ENCODE measurements at regions not wholly inside any gene's neighbourhood (a gene's known extent, or its start where the extent isn't known, plus 50 kb on each side); places are given as distances from the start of the nearest gene placed in this dataset.

DNA sequence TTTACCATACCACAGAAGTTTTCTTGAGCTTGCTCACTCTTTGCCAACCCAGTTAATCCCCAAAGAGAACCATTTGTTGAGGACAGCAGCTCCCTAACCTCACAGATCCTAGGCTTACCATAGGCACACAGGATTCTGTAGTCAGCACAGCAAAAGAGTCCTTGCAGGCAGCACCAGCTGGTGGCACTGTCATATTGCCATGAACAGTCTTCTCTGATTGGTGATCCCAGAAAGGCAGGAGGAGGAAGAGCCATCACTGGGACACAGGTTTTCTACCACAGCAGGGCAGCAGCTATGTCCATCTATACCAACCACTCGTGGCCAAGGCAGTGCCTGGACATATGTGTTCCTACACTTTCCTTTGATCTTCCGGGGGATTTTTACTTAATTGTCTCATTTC, 297.1 kb upstream of the CD180 start:
- peak; percentile 46 to 54 for DNase-seq

DNA sequence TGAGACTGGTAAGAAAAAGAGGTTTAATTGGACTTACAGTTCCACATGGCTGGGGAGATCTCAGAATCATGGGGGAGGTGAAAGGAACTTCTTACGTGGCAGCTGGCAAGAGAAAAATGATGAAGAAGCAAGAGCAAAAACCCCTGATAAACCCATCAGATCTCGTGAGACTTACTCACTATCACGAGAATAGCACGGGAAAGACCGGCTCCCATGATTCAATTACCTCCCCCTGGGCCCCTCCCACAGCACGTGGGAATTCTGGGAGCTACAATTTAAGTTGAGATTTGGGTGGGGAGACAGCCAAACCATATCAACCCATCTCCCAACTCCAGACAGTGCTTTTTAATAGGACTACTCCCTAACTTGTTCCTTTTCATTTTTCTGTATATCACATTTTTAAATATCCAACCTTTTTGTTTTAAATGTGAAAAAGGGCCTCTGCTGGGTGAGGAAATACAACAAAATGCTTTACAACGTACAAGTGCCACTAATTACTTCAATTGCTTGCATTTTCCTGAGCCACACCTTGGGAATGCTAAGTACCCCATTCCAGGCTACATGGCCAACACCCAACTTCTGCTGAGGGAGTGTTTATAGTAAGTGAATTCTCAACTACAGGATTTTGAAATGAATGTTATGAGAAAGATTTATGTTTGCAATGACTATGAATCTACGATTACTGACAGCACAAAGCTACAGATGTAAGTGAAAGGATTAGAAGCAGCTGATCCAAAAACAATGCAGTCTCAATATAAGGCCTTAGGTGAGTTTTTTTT, 294.1 kb upstream of the CD180 start:
- DNase-seq = no peak

DNA sequence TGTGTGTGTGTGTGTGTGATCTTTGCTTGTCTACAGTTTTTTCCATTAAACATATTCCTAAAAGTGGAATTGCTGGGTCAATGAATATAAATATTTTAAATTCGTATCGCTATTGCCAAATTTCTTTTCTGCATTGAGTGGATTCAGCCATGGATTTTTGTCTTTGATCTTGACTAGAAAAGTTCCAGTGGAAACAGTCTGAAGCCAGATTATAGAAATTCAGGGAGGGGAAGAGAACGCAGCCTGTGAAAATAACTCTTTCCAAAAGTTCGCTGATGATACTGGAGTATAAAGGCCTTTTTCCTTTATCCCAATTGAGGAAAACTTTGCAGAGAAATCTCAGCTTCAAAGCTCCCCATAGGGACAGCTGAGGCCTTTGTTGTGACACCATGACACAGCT, 292.3 kb upstream of the CD180 start:
- DNase-seq = no peak

DNA sequence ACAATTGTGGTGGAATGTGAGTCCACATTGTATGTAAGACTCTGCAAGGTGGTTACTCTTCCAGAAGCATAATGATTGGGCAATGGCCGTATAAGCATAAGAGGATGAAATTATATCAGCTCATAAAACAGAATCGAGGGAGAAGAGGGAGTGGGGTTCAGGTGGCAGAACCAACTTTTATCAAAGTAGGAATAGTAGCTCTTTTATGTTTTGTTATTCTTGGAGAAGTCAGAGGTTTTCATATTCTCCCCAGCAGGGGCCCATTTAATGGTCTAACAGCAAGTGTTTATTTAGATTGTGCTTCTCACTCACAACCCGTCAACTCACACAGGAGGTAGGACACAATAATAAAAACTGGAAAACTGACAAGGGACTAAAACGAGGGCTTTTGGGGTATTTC, 291.3 kb upstream of the CD180 start:
- no peak for DNase-seq

DNA sequence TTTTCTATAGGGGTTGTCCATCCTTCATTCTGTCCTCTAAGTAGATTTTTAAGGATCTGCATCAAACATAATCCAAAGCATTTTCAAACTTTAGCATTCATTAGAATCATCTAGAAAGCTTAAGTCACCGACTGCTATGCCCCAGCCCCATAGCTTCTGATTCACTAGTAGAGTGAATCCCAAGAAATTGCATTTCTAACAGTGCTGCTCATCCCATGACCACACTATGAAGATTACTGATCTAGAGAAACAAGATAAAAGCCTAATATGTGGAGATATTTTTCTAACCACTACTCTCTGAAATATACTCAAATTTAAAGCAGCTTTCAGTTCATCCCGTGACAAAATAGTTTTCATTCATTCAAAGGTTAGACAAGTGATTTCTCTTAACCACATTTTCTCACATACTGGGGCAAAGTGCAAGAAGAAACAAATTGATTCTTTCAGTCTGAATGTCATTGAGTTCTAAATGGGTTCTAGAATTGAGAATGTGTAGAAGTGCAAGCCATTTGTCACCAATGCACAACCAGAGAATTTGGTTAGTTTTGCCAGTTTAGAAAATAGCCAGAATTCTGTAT, 286.9 kb upstream of the CD180 start:
- DNase-seq = no peak

DNA sequence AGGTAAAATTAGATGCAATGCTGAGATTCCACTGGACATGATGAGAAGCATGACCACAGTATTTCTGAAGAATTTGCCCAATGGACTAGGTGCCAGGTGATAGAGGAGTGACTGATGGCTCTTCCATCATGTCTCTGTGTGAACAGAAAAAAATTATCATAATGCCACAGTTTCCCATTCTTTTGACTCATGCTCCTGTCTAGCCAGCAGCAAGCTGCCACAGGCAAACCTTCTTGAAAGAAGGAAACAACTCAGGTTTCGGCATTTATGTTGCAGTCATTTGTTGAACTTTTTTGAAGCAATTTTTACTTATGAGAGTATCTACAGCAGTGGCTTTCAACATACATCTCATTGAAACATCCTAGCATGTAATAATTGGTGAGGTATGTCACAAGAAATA, 284.8 kb upstream of the CD180 start:
- no peak for DNase-seq

DNA sequence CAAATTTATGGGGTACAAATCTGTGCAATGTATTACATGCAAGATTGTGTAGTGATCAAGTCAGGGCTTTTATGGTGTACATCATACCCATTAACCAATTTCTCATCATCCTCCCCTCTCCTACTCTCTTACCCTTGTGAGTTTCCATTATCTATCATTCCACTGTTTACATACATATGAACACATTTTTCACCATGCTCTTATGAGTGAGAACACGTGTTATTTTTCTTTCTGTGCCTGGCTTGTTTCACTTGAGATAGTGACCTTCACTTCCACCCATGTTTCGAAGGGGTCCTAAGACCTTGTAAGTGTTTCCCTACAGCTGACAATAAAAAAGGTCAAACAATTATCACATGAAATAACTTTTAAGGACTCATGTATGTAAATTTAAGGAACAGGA, 281.7 kb upstream of the CD180 start:
- no peak for DNase-seq

DNA sequence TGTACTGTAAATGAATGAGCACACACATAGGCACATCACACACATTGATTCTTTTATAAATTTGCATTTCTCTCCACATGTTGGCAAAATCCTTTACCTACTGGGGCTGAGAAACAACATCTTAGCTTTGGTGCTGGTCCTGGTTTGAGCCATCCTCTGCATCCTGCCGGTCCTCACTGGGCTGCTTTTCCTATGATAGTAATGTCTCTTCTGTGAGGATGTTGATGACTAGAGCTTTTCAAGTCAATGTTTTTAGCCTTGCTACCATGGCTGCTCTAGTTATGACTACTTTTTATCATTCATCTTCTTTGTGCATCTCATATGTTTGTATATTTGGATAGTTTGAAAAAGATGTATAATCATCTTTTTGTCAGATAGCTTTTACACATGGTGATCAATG, 280.4 kb upstream of the CD180 start:
- DNase-seq = no peak

DNA sequence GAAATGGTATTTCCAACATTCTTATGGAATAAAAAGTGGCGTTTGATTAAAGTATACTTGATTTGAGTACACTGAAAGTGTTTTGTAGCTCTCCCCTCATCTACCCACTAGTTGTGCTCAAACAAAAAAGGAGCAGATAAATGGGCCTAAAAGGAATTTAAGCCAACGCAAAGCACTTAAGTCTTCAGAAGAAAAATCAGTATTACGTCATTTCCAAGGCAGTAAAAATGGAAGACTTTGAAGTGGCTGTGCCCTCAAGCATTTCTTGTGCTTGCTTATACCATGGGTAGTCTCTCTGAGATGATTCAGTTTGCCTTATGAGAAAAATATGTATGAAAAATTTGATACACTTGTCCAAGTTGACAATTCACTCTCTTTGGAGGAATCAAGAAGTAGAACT, 279.9 kb upstream of the CD180 start:
- no peak for DNase-seq

DNA sequence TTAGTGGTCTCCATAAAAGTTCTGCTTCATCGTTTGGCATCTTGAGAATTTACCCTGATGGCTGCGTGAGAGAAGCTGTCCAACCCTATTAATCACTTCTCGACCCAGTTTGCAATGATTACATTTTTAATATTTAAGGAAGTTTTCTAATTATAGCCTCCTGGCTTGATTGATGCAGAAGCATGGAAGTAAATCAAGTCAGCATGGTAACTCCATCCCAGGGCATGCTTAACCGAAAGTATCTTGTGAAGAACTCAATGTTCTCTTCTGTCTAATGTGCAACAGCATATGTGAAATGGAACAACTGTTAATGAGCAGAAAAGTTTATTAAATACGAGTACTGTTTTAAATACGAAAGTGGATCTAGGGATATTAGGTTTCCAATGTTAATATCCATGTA, 278.9 kb upstream of the CD180 start:
- no peak for DNase-seq

DNA sequence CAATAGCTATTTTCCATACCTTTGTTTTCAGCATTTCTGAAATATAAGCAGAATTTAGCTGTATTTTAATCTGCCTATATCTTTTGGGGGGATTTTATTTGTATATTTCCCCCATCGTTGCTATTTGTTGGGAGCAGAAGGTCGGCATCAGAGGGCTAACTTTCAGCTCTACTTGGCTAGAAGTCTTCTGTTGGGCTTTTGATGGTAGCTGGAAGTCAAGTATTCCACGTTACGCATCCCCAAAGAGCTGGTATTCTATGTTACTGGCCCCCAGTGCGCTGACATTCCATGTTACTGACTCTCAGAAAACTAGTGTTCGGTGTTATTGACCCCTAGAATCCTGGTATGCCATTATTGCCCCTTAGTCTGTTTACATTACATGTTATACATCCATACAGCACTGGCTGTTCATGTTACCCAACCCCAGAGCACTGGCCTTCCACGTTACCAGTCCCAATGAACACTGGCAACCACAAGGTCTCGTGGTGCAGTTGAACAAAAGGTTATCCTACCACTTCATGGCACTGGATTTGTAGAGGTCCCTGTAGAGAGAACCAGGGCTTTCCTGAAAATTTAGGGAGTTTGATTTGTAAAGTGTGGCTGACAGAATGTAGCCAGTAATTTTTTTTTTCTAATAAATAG, 278.1 kb upstream of the CD180 start:
- DNase-seq = no peak

DNA sequence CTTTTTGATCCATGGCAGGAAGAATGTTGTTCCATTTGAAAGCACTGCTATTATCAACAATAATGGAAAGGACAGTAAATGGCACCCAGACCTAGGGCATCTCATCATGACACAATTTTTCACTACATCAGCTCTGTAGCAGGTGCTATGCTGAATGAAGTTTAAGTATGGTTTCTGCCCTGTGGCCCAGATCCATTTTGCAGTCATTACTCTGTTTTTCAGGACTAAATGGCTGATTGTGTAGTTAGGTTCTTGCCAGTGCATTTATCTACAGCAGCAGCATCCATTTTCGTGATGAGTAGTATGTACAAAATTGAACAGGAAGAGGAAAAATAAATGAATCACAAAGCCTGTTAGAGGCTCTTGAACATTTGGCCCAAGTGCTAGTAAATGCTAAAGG, 270.5 kb upstream of the CD180 start:
- no peak for DNase-seq

DNA sequence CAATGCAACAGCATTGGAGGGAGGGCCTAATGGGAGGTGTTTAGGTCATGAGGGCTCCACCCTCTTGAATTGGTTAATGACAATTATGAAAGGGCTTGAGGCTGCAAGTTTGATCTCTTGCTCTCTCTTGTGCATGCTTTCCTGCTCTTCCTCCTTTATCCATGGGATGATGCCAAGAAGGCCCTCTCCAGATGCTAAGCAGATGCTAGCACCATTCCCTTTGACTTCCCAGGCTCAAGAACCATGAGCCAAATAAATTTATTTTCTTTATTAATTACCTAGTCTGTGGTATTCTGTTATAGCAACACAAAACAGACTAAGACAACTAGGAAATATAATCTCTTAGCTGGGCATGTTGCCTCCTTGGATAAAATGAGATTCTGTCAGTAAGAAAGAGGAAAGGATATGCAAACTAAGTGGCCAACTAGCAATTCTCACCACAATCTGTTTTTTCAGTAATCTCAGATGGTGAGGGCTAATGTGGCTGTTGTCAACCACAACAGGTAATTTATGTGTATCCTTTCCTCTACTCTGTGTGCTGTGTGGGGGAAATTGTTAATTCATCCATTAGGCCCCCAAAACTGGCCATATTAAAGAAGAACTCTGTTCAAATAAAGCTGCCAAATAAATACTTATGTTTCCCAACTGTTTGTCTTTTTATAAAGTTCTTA, 269.1 kb upstream of the CD180 start:
- no peak for DNase-seq

DNA sequence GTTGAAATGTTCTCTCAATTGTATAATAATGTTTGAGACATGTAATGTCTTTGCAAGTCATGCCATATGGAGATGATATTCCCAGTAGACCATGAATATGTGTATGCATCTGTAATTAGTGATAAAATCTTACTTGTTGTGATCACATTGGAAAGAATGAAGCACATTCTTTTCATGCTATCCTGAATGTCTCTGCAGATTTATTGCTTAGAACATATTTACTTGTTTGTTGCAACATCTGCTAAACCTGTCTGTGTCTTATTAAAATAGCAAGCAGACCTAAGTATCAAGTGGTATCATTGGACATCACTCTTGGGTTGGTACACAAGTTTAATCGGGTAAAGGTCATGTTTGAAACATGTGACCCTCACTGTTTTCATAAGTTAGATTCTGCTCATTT, 265.5 kb upstream of the CD180 start:
- no peak for DNase-seq

DNA sequence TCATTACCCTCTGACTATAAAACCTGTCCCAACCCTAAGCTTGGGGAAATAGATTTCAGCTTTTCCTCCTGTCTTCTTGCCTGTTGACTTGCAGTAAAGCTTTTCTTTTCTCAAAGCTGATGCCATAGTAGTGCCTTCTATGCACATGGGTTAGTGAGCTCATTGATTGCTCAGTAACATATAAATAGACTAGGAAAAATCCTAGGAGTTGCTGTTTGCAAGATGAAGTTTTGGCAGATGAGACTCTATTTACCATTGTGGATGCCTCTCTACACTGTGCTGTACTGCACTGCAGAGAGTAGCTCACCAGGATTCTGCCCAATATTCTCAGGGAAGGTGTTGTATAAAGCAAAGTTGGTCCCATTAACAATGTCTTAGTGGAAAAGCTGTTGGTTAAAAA, 262.7 kb upstream of the CD180 start:
- no peak for DNase-seq

DNA sequence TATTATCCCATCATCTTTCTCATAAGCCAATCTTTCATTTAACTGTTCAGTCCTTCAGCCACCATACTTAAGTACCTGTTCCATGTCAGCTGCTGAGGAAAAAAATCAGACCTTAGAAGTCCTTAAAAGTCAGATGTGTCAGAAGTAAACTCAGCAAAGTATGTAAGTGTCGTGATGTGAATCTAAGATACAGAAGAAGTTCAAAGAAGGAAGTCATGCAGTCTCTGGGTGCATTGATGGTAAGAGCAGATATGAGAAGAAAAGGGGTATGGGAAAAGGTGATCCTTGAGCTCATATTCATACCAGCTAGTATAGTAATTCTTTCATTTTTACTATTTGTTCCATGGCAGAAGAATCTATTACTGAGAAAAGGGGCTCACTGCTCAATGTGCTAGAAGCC, 259.4 kb upstream of the CD180 start:
- DNase-seq = no peak

DNA sequence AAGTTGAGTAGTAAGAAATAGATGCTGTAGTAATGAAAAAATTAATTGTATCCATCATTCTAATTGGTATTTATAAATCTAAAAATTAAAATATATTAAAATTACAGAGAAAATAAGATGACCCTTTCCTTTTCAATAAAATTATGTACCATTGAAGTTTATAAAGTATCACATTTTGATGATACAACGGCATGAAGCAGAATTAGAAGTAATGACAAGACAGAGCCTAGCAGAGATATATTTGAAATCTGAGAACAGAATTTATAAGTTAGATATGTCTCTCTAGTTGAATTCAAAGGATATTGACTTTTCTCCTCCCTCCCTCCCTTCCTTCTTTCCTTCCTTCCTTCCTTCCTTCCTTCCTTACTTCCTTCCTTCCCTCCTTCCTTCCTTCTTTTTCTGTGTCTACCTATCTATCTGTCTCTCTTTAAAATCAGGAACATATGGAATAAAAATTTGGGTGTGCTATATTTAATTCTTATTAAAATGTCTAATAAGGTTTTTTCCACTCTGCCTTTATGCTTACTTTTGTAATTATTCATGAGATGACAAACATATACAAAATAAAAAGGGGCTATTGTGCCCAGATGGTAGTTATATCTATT, 258.5 kb upstream of the CD180 start:
- no peak for DNase-seq

DNA sequence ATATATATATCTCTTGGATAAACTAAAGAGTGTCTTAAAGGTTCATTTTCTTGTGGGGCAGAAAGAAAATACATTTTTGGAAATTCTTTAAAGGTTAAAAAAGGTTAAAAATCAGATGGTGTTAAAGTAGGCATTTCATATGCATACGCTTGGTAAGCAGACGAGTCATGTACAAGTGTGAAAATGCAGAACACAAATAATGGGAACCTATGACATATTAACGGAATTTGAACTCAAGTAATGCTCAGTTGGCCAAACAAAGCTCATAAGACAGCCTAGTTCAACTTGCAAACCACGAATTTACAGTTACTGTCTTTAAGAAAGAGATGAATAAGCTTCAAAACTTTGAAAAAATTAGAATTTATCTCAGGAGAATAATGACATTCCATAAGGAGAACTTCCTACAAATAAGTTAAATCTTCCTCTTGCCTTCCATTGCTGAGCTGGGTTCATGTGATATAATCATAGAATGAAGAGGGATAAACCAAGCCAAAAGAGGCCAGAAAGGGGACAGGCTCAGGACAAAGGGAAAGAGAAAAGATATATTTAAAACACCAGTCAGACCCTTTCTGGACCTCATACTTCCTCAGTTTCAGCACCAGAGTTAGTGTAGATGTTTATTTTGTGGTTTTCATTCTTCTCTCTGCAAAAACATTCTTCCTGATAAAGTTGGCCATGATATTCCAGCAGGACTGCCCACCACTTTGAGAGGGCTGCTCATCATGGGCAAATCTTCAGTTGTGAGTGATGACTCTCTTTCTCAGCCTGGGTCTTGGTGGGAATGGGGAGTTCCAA, 256.7 kb upstream of the CD180 start:
- DNase-seq = no peak

DNA sequence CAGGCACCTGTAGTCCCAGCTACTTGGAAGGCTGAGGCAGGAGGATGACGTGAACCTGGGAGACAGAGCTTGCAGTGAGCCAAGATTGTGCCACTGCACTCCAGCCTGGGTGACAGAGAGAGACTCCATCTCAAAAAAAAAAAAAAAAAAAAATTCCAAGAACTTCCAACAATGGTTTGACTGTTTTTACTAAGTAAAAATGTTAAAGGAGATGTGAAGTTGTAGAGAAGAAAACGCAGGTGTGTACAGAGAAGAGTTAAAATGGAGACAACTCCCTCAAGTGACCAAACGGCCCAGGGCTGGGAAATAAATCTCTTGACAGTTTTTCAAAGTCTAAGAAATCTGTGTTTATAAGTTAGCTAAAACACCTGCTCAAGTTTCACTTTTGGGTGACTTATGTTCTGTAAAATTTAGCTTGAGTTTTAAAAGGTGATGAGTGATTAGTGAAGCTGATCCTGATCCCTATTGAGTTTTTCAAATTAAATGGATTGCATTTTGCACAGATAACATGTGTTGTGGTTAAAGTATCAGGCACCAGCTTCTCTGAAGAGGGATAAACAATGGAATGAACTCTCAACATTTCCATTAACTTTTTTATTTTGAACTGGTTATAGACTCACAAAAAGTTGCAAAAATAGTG, 255.2 kb upstream of the CD180 start:
- DNase-seq = no peak

DNA sequence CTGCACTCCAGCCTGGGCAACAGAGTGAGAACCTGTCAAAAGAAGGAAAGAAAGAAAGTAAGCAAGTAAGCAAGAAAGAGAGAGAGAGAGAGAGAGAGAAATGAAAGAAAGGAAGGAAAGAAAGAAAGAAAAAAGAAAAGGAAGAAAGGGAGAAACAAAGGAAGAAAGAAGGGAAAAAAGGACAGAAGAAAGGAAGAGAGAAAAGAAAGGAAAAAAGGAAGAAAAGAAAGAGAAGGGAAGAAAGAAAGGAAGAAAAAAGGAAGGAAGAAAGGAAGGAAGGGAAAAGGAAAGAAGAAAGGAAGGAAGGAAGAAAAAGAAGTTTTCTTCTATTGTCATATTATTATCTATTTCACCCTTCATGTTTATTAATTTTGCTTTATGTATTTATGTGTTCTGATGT, 251.1 kb upstream of the CD180 start:
- no peak for DNase-seq

DNA sequence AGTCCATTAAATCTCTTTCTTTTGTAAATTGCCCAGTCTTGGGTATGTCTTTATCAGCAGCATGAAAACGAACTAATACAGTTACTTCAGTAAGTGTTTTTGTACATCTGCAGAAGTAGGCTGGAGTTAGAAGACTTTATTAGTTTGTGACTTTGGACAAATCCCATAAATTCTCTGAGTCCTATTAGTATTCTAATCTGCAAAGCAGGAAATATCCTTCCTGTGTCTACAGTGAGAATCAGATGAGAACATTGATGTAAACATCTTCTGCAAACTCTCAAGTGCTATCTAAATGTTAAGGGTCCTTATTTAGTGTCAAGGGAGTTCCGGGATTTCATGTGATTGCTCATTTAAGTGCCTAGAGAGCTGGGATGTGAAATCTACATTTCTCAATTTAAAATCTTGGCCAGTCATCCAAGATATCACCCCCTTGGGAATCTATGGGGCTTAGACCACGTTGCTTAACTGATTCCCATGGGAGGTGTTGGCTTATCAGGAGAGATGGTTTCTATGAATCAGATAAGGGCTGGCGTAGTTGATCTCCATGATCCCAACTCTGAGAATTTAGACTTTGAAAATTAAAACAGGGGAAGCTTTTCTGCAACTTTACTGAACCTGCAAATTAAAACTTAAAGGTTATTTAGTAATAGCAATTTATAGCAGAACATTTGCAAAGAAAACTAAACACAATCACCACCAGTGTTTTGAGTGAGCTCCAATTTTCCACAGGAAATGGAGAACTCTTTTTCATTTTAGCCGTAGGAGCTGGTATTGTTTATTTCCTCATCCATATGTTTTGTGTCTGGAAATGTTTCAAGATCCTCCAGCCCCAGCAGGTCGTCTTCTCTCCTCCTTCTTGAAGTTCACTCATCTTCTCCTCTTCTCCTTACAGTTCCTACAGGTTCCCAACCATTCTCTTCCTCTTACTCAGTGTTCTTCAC, 241.6 kb upstream of the CD180 start:
- no peak for DNase-seq

Measured in SHP77 (cell line).